H1 (cell line): ENCODE measurements at regions not wholly inside any gene's neighbourhood (a gene's known extent, or its start where the extent isn't known, plus 50 kb on each side); places are given as distances from the start of the nearest gene placed in this dataset.

Source experiments
- CTCF ChIA-PET: fragments of 300-600 bp; sonication (Branson Sonifier 250); formaldehyde crosslinking; loops from one replicate; lab custom pipeline; 2021; ENCODE audit not compliant: partially characterized antibody; lab: Charles Lee
- POLR2A ChIA-PET: fragments of 300-600 bp; sonication (Branson Sonifier 250); formaldehyde crosslinking; loops from one replicate; lab custom pipeline; 2021; ENCODE audit warnings: inconsistent platforms; ENCODE audit not compliant: partially characterized antibody; lab: Charles Lee
- DNase-seq, 2 experiments: peaks; one replicate each; pipeline versions ENCODE4 v3.0.0 to v3.0.0-alpha.2; 2010 to 2022; ENCODE audit warnings: low spot score in 2 of 2, low read depth in 1 of 2, mixed read lengths in 1 of 2
- FAIRE-seq: peaks from 2 replicates; lab custom pipeline; 2011; peaks lifted over from hg19 to GRCh38; lab: Jason Lieb, UNC
- H2AFZ ChIP-seq: 2 replicates; pipeline ENCODE4 v1.8.1; 2012; ENCODE audit warnings: low read length, inconsistent platforms
- H2AK5ac ChIP-seq: 2 replicates; pipeline ENCODE4 v1.6.1; 2013; ENCODE audit warnings: low read depth, low read length
- H2BK120ac ChIP-seq: replicated peaks from 2 replicates; pipeline ENCODE3; 2013; ENCODE audit warnings: low read depth, low read length, inconsistent platforms
- H2BK12ac ChIP-seq: 2 replicates; pipeline ENCODE4 v1.6.1; 2013; ENCODE audit warnings: low read depth, low read length
- H2BK15ac ChIP-seq: 2 replicates; pipeline ENCODE4 v1.6.1; 2013; ENCODE audit warnings: low read length
- H2BK20ac ChIP-seq: 2 replicates; pipeline ENCODE4 v1.6.1; 2013; ENCODE audit warnings: low read length
- H2BK5ac ChIP-seq: 2 replicates; pipeline ENCODE4 v1.6.1; 2013; ENCODE audit warnings: low read depth, low read length
- H3K14ac ChIP-seq: 2 replicates; pipeline ENCODE4 v1.6.1; 2013; ENCODE audit warnings: inconsistent platforms; ENCODE audit not compliant: insufficient read length
- H3K18ac ChIP-seq: 2 replicates; pipeline ENCODE4 v1.6.1; 2013; ENCODE audit warnings: low read length; ENCODE audit errors: extremely low read depth
- H3K23ac ChIP-seq: 2 replicates; pipeline ENCODE4 v1.6.1; 2013; ENCODE audit warnings: inconsistent platforms; ENCODE audit not compliant: insufficient read length
- H3K23me2 ChIP-seq: 2 replicates; pipeline ENCODE4 v1.6.1; 2013; ENCODE audit warnings: low read depth, low read length
- H3K27ac ChIP-seq: 2 replicates; pipeline ENCODE4 v1.6.1; 2011; ENCODE audit warnings: low read depth, low read length, inconsistent platforms
- H3K27me3 ChIP-seq, 4 experiments: replicated peaks in 1 of 4; 1 replicate in 1 of 4; 2 replicates in 3 of 4; pipeline versions ENCODE4 v1.6.1 to v1.8.1; 2011 to 2013; ENCODE audit warnings: low read length in 3 of 4, mild to moderate bottlenecking in 3 of 4, inconsistent platforms in 2 of 4, mixed read lengths in 2 of 4, moderate library complexity in 1 of 4; ENCODE audit not compliant: control insufficient read depth in 3 of 4, insufficient read depth in 3 of 4; ENCODE audit errors: extremely low read depth in 1 of 4
- H3K36me3 ChIP-seq, 4 experiments: 2 replicates each; pipeline versions ENCODE4 v1.6.1 to v1.8.1; 2011 to 2013; ENCODE audit warnings: mild to moderate bottlenecking in 4 of 4, low read length in 3 of 4, moderate library complexity in 2 of 4, control low read depth in 1 of 4, inconsistent platforms in 1 of 4; ENCODE audit not compliant: insufficient read depth in 4 of 4, control insufficient read depth in 2 of 4
- H3K4ac ChIP-seq: replicated peaks from 2 replicates; pipeline ENCODE3; 2013; ENCODE audit warnings: low read length, low read depth, mixed read lengths, inconsistent platforms; ENCODE audit not compliant: insufficient read length
- H3K4me1 ChIP-seq, 4 experiments: replicated peaks in 1 of 4; 1 replicate in 1 of 4; 2 replicates in 3 of 4; pipeline versions ENCODE4 v1.6.1 to v1.8.1; 2011 to 2013; ENCODE audit warnings: low read length in 3 of 4, inconsistent platforms in 2 of 4, mixed read lengths in 1 of 4; ENCODE audit not compliant: insufficient read depth in 4 of 4, control insufficient read depth in 3 of 4
- H3K4me2 ChIP-seq, 2 experiments: 2 replicates each; pipeline versions ENCODE4 v1.6.1 to v1.8.1; 2011 to 2013; ENCODE audit warnings: low read depth in 2 of 2, low read length in 2 of 2, control low read depth in 1 of 2, inconsistent platforms in 1 of 2, mild to moderate bottlenecking in 1 of 2; ENCODE audit not compliant: insufficient read depth in 1 of 2
- H3K4me3 ChIP-seq, 4 experiments: fragments of 200-600, 300-600 bp in 1 of 4; sonication (generic), shearing (Covaris generic), sonication (Bioruptor Twin) in 1 of 4; 2 replicates each; pipeline versions ENCODE4 v1.5.1 to v1.8.1; 2011 to 2016; ENCODE audit warnings: low read length in 4 of 4, low read depth in 3 of 4, control low read depth in 2 of 4, inconsistent platforms in 2 of 4, mild to moderate bottlenecking in 2 of 4, mixed read lengths in 1 of 4, moderate library complexity in 1 of 4; ENCODE audit not compliant: insufficient read depth in 2 of 4; ENCODE audit errors: extremely low read depth in 1 of 4
- H3K56ac ChIP-seq: replicated peaks from 2 replicates; pipeline ENCODE3; 2013; ENCODE audit warnings: low read depth, mild to moderate bottlenecking, mixed read lengths, low read length, inconsistent platforms; ENCODE audit not compliant: insufficient read length
- H3K79me1 ChIP-seq: 2 replicates; pipeline ENCODE4 v1.6.1; 2013; ENCODE audit warnings: low read depth, low read length, control low read depth
- H3K79me2 ChIP-seq, 2 experiments: 2 replicates each; pipeline versions ENCODE4 v1.6.1 to v1.8.1; 2012 to 2013; ENCODE audit warnings: low read length in 2 of 2, mild to moderate bottlenecking in 2 of 2, inconsistent platforms in 1 of 2; ENCODE audit not compliant: insufficient read depth in 2 of 2, control insufficient read depth in 1 of 2
- H3K9ac ChIP-seq, 4 experiments: replicated peaks in 1 of 4; 1 replicate in 1 of 4; 2 replicates in 3 of 4; pipeline versions ENCODE4 v1.6.1 to v1.8.1; 2011 to 2013; ENCODE audit warnings: low read depth in 3 of 4, low read length in 3 of 4, control low read depth in 2 of 4, mild to moderate bottlenecking in 2 of 4, moderate library complexity in 2 of 4, inconsistent platforms in 1 of 4; ENCODE audit errors: extremely low read depth in 1 of 4
- H3K9me3 ChIP-seq, 2 experiments: 2 replicates each; pipeline versions ENCODE4 v1.6.1 to v1.8.1; 2012 to 2013; ENCODE audit warnings: mild to moderate bottlenecking in 2 of 2, moderate library complexity in 2 of 2, control low read depth in 1 of 2, inconsistent platforms in 1 of 2, low read depth in 1 of 2, low read length in 1 of 2, mixed read lengths in 1 of 2; ENCODE audit not compliant: insufficient read depth in 2 of 2
- H4K20me1 ChIP-seq, 2 experiments: replicated peaks in 1 of 2; 2 replicates each; pipeline versions ENCODE3 to v1.8.1; 2011 to 2013; ENCODE audit warnings: inconsistent platforms in 2 of 2, low read length in 2 of 2, mild to moderate bottlenecking in 1 of 2; ENCODE audit not compliant: insufficient read depth in 2 of 2, control insufficient read depth in 1 of 2
- H4K5ac ChIP-seq: 2 replicates; pipeline ENCODE4 v1.6.1; 2013; ENCODE audit warnings: low read length, low read depth, mixed read lengths, inconsistent platforms; ENCODE audit not compliant: insufficient read length
- H4K8ac ChIP-seq: 2 replicates; pipeline ENCODE4 v1.8.0; 2013; ENCODE audit warnings: mild to moderate bottlenecking, moderate library complexity, low read length, inconsistent platforms; ENCODE audit not compliant: insufficient read depth; ENCODE audit errors: extremely low read depth
- H4K91ac ChIP-seq: replicated peaks from 2 replicates; pipeline ENCODE3; 2013; ENCODE audit warnings: low read length, mixed read lengths, inconsistent platforms; ENCODE audit not compliant: insufficient read length
- FOSL1 ChIP-seq: IDR thresholded peaks from 2 replicates; pipeline ENCODE4 v1.6.1; 2011; ENCODE audit warnings: mild to moderate bottlenecking, low read depth, low read length, moderate library complexity; ENCODE audit not compliant: insufficient read depth
- POU5F1 ChIP-seq: IDR thresholded peaks from 2 replicates; pipeline ENCODE4 v1.6.1; 2011; ENCODE audit warnings: low read depth, mild to moderate bottlenecking, low read length, moderate library complexity
- RAD21 ChIP-seq, 2 experiments: IDR thresholded peaks in 1 of 2; conservative IDR thresholded peaks in 1 of 2; 2 replicates each; pipeline ENCODE4 v1.6.1; 2011; ENCODE audit warnings: low read depth in 2 of 2, low read length in 2 of 2, improper control_type of control experiment in 1 of 2, inconsistent platforms in 1 of 2, mild to moderate bottlenecking in 1 of 2, moderate library complexity in 1 of 2
- WGBS, 2 experiments: shearing (Covaris generic) in 1 of 2; methylation state at CpG; one replicate each; pipeline versions ENCODE4 v1.1.6 to v1.1.7; 2013 to 2015; ENCODE audit warnings: low lambda C conversion rate in 2 of 2, mixed read lengths in 2 of 2, inconsistent platforms in 1 of 2, low coverage in 1 of 2, missing lambda C conversion rate in 1 of 2; ENCODE audit not compliant: insufficient replicate concordance in 2 of 2, insufficient coverage in 1 of 2, insufficient read length in 1 of 2; ENCODE audit errors: extremely low coverage in 1 of 2, missing lambda C conversion rate in 1 of 2; 5-methylcytosine and 5-hydroxymethylcytosine counted together

- FAIRE-seq: no peak
- no peak for TF ChIP-seq POU5F1
- no peak for TF ChIP-seq FOSL1
- peak in 1 of 2 experiments; percentile 35; a peak in 2 of 4 replicates for TF ChIP-seq RAD21 (IDR thresholded peaks at IDR 0.05 in 1 of 2, conservative IDR thresholded peaks at IDR 0.05 in 1 of 2; ENCODE audit: low read depth in 2 of 2, low read length in 2 of 2)
- no peak for DNase-seq
- H3K79me1 ChIP-seq: no peaks in the 10 kb centered on the region
- H3K14ac ChIP-seq: no peak overlapping the region
- peaks cover 4% of the 10 kb centered on the region; the same call in 1 of the 2 replicates for H3K23me2 ChIP-seq
- no peak overlapping the region for H3K23ac ChIP-seq
- no peak overlapping the region for H3K18ac ChIP-seq
- H3K4ac ChIP-seq: no peak overlapping the region
- no peak overlapping the region for H2AK5ac ChIP-seq
- no peak overlapping the region for H2BK12ac ChIP-seq
- no peak overlapping the region for H2BK120ac ChIP-seq
- H4K5ac ChIP-seq: no peak overlapping the region
- no peak overlapping the region for H2BK5ac ChIP-seq
- H3K56ac ChIP-seq: no peak overlapping the region
- 88% methylated on average over 1 of the region's 1 CpG; no CpG with 5 or more reads in 1 of the 2 experiments for WGBS, 2 experiments
- H3K4me2 ChIP-seq: no peak overlapping the region
- H4K20me1 ChIP-seq: no peaks in the 10 kb centered on the region
- ChIA-PET CTCF (interaction anchor here (1.2 to 1.6 kb wide), 3 partner anchors 11 to 486 kb away, joined by 3 to 4 read pairs (median 3); no protein-coding TSS in a partner anchor), POLR2A (no interaction called here)
- H3K36me3 ChIP-seq: no peaks in the 10 kb centered on the region
- no peak overlapping the region for H3K9ac ChIP-seq
- no peak overlapping the region for H2AFZ ChIP-seq
- no peaks in the 10 kb centered on the region for H3K4me1 ChIP-seq
- H3K27ac ChIP-seq: no peak overlapping the region
- no peak overlapping the region for H2BK15ac ChIP-seq
- H3K79me2 ChIP-seq: no peaks in the 10 kb centered on the region
- no peak overlapping the region for H4K91ac ChIP-seq
- no peaks in the 10 kb centered on the region for H3K27me3 ChIP-seq
- no peak overlapping the region for H2BK20ac ChIP-seq
- H3K4me3 ChIP-seq: no peak overlapping the region
- no peak overlapping the region for H4K8ac ChIP-seq
- no peaks in the 10 kb centered on the region for H3K9me3 ChIP-seq
Observed at GRCh38 chr6:17001188-17001587, 100.7 kb upstream of the STMND1 start.
